ENCODE measurements at regions not wholly inside any gene's neighbourhood (a gene's known extent, or its start where the extent isn't known, plus 50 kb on each side); places are given as distances from the start of the nearest gene placed in this dataset.

DNA sequence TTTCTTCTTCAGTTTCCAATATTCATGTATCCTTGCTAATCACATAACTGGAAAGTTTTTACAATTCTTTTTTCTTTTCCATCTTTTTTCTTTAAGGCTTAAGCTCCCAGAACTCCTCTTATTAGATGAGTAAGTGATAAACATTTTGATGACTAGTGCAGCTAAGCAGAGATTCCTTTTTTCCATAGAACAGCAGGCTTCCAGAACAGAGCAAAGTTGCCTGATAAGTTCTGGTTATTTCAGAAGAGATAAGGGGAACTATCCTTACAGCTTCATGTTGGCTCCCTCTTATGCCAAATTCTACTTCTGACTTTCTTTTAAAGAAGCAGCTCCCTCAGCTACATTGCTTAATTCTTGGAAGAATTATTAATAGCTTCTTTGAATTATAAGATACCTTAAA, 194.7 kb upstream of the FAR2 start:
- in situ Hi-C loops (cut with HindIII; ENCODE audit: low sequenced_read_pairs): no loop called here
- TF ChIP-seq, protein P1, sequence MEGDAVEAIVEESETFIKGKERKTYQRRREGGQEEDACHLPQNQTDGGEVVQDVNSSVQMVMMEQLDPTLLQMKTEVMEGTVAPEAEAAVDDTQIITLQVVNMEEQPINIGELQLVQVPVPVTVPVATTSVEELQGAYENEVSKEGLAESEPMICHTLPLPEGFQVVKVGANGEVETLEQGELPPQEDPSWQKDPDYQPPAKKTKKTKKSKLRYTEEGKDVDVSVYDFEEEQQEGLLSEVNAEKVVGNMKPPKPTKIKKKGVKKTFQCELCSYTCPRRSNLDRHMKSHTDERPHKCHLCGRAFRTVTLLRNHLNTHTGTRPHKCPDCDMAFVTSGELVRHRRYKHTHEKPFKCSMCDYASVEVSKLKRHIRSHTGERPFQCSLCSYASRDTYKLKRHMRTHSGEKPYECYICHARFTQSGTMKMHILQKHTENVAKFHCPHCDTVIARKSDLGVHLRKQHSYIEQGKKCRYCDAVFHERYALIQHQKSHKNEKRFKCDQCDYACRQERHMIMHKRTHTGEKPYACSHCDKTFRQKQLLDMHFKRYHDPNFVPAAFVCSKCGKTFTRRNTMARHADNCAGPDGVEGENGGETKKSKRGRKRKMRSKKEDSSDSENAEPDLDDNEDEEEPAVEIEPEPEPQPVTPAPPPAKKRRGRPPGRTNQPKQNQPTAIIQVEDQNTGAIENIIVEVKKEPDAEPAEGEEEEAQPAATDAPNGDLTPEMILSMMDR (IDR thresholded peaks at IDR 0.05; ENCODE audit: low read depth, low read length): no peak
- DNase-seq (ENCODE audit: low read depth, low spot score): no peak
- no peak overlapping the region for H3K4me3 ChIP-seq (ENCODE audit: low read depth, low read length)

DNA sequence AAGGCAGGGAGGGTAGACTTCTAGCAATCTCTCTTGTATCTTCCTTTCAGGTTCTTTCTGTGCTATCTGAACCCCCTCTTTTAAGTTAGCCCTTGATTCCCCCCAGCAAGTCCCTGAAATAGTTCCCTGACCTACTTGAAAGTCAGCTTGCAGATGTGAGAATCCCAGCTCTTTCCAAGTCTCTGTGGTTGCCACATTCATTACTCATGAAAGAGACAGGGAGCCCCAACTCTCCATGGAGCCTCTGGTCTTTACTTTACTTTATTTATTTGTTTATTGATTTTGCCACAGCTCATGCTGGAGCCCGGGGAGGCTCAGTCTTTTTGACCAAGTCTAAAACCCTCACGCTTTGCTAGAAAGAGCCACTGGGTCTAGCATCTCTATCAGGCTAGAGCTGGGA, 193.6 kb upstream of the FAR2 start:
- TF ChIP-seq, protein P1 (IDR thresholded peaks at IDR 0.05; ENCODE audit: low read depth, low read length): no peak
- peak; percentile 67 for DNase-seq (ENCODE audit: low read depth, low spot score)
- no peak overlapping the region for H3K4me3 ChIP-seq (ENCODE audit: low read depth, low read length)
- in situ Hi-C loops (cut with HindIII; ENCODE audit: low sequenced_read_pairs): no loop called here

DNA sequence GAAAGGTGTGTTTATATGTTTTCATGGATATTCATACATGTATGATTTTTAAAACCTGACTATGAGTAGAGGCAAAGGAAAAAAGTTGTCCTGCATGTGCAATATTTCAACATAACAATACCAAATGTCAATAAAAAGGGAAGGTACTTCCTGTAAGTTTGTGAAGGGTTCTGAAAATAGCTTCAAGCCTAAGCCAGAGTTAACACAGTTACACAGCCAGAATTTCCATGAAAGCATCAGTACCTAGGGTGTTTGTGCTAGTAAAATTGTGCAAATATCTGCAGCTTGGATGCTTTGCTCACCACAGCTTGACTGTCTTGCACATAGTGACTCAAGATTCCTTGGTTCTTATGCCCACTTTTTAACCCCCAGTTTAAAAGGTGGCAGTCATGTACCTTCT, 193.1 kb upstream of the FAR2 start:
- TF ChIP-seq, protein P1 (IDR thresholded peaks at IDR 0.05; ENCODE audit: low read depth, low read length): no peak
- in situ Hi-C loops (cut with HindIII; ENCODE audit: low sequenced_read_pairs): no loop called here
- H3K4me3 ChIP-seq (ENCODE audit: low read depth, low read length): no peak overlapping the region
- DNase-seq (ENCODE audit: low read depth, low spot score): no peak

DNA sequence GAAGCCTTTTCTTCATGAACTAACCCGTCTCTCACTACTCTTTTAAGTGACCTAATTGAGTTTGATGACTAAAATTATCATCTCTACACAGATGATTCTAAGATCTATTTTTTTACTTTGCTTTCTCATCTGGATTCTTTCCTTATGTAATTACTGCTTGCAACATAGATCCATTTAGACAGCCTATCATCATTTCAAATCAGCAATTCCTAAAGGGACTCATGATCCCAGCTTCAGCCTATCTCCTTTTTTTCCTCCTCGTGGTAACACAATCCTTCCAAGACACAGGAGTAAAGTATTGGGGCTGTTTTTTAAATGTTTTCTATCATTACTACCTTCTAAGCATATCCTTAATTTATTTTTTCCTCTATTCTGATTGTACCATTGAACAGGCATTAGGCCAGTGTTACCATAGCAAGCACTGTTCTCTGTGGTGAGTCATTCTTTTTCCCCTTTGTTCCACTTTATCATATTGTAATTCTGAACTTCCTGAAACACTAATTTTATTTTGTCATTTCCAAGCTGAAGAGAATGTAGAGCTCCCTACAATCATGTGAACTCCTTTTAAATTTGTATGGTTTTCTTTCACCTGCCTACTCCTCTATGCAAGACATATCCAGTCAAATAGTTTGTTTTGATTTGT, 190.4 kb upstream of the FAR2 start:
- TF ChIP-seq, protein P1 (IDR thresholded peaks at IDR 0.05; ENCODE audit: low read depth, low read length): no peak
- in situ Hi-C loops (cut with HindIII; ENCODE audit: low sequenced_read_pairs): no loop called here
- DNase-seq (ENCODE audit: low read depth, low spot score): peak; percentile 69
- H3K4me3 ChIP-seq (ENCODE audit: low read depth, low read length): no peak overlapping the region

DNA sequence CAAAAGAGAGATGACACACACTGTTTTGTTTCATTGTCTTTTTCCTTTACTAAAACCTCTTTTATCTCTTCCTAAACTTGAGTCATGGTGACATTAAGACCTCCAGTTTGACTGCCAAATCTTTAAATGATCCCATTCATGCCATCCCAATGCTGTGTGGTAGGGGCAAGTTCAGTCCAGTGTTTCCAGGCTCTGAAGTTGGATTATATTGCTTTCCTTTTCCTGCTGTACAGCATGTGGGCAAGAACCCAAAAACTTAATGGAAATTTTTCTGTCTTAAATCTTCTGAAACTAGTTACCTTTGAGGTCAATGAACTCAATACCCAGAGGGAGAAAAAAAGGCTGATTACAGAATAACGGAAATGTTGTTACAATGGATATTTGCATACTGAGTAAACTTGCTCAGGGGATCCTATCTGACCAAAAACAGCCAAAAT, 187.1 kb upstream of the FAR2 start:
- no peak overlapping the region for H3K4me3 ChIP-seq (ENCODE audit: low read depth, low read length)
- TF ChIP-seq, protein P1 (IDR thresholded peaks at IDR 0.05; ENCODE audit: low read depth, low read length): no peak
- in situ Hi-C loops (cut with HindIII; ENCODE audit: low sequenced_read_pairs): no loop called here
- peak; percentile 17 for DNase-seq (ENCODE audit: low read depth, low spot score)

DNA sequence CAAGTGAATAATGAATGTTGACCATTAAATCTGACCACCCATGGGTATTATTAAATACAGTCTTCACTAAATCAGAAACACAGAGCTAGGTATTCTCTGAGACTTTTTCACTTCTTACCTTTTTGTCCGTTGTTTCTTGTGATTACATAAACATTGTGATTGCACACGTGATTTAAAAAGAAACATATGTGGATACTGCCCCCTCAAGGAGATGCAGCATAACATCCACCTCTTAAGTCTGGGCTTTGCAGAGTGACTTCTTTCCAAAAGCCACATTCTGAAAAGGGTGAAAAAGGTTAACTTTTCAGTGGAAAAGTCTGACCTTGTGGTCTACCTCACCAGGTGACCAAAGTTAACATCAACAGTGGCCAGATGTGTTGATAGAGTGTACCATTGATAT, 185.5 kb upstream of the FAR2 start:
- in situ Hi-C loops (cut with HindIII; ENCODE audit: low sequenced_read_pairs): no loop called here
- no peak overlapping the region for H3K4me3 ChIP-seq (ENCODE audit: low read depth, low read length)
- TF ChIP-seq, protein P1 (IDR thresholded peaks at IDR 0.05; ENCODE audit: low read depth, low read length): peak; percentile 43
- DNase-seq (ENCODE audit: low read depth, low spot score): peak; percentile 34
